Inferior parietal cortex (tissue), 1 donor: ENCODE measurements at regions not wholly inside any gene's neighbourhood (a gene's known extent, or its start where the extent isn't known, plus 50 kb on each side); places are given as distances from the start of the nearest gene placed in this dataset.
A peak's percentile ranks its signal among the peaks of the same experiment; 100 is the strongest.
"Not testable (repeated sequence)": the region's sequence is repeated elsewhere in the genome, so short reads cannot be mapped to it uniquely, and the experiment has no call there.

Source experiments
- DNase-seq: peaks from one replicate; pipeline ENCODE4 v3.0.0-alpha.2; 2016; ENCODE audit errors: extremely low spot score

GRCh38 chr3:125697126-125697525, 101.8 kb upstream of the OSBPL11 start:
- DNase-seq, result not testable (repeated sequence)

GRCh38 chr3:125697979-125698640, 102.8 kb upstream of the OSBPL11 start:
- not testable (repeated sequence) for DNase-seq

GRCh38 chr3:125715651-125716050, 120.4 kb upstream of the OSBPL11 start:
- no peak for DNase-seq

- not testable (repeated sequence) for DNase-seq
These were observed 136.9 kb upstream of the OSBPL11 start for GRCh38 chr3:125732151-125732550.

- not testable (repeated sequence) for DNase-seq
These were observed 146.9 kb upstream of the OSBPL11 start for GRCh38 chr3:125741991-125742718.

- peak; percentile 1 for DNase-seq
These were observed 147.5 kb upstream of the OSBPL11 start for GRCh38 chr3:125742845-125743244.

- DNase-seq, result not testable (repeated sequence)
These were observed 161.8 kb upstream of the OSBPL11 start for GRCh38 chr3:125757050-125757449.

- not testable (repeated sequence) for DNase-seq
These were observed 163.4 kb upstream of the OSBPL11 start for GRCh38 chr3:125758641-125759130.

- DNase-seq, result not testable (repeated sequence)
These were observed 167.3 kb upstream of the OSBPL11 start for GRCh38 chr3:125762601-125763000.

GRCh38 chr3:125766285-125766826, 171.1 kb upstream of the OSBPL11 start:
- peak; percentile 23 for DNase-seq

- not testable (repeated sequence) for DNase-seq
These were observed 171.6 kb upstream of the OSBPL11 start for GRCh38 chr3:125766931-125767330.

GRCh38 chr3:125767641-125768040, 172.3 kb upstream of the OSBPL11 start:
- DNase-seq, result no peak

GRCh38 chr3:125768821-125769220, 173.5 kb upstream of the OSBPL11 start:
- DNase-seq, result not testable (repeated sequence)

- DNase-seq, result not testable (repeated sequence)
These were observed 176.2 kb upstream of the OSBPL11 start for GRCh38 chr3:125771506-125771905.

- DNase-seq, result not testable (repeated sequence)
These were observed 179.2 kb upstream of the OSBPL11 start for GRCh38 chr3:125774433-125775034.

- DNase-seq, result not testable (repeated sequence)
These were observed 179.8 kb upstream of the OSBPL11 start for GRCh38 chr3:125775106-125775505.

- not testable (repeated sequence) for DNase-seq
These were observed 180.5 kb upstream of the OSBPL11 start for GRCh38 chr3:125775606-125776294.

- not testable (repeated sequence) for DNase-seq
These were observed 184.0 kb upstream of the OSBPL11 start for GRCh38 chr3:125779276-125779675.

GRCh38 chr3:125779918-125780317, 184.6 kb upstream of the OSBPL11 start:
- not testable (repeated sequence) for DNase-seq

- DNase-seq, result not testable (repeated sequence)
These were observed 186.4 kb upstream of the OSBPL11 start for GRCh38 chr3:125781678-125782077.

GRCh38 chr3:125790312-125790711, 178.7 kb upstream of the ROPN1B start:
- DNase-seq, result not testable (repeated sequence)
